Cardiac fibroblast (primary cell): ENCODE measurements at regions not wholly inside any gene's neighbourhood (a gene's known extent, or its start where the extent isn't known, plus 50 kb on each side); places are given as distances from the start of the nearest gene placed in this dataset.

Experiments
- DNase-seq, 2 donors: peaks; one replicate each; pipeline versions ENCODE4 v3.0.0 to v3.0.0-alpha.2; 2010; ENCODE audit warnings: low read depth in 2 of 2
- H3K4me3 ChIP-seq, 2 donors: replicated peaks in 1 of 2; 1 replicate in 1 of 2; 2 replicates in 1 of 2; pipeline ENCODE4 v1.5.1; 2011; ENCODE audit warnings: low read depth in 2 of 2, low read length in 2 of 2, mild to moderate bottlenecking in 2 of 2, moderate library complexity in 1 of 2
- CTCF ChIP-seq: IDR thresholded peaks from one replicate; pipeline ENCODE4 v1.5.1; 2011; ENCODE audit warnings: low read depth, mild to moderate bottlenecking, low read length, inconsistent platforms

- no peak overlapping the region for H3K4me3 ChIP-seq
- no peak for TF ChIP-seq CTCF
- no peak for DNase-seq
Observed at GRCh38 chr11:103581760-103582159, 454.7 kb upstream of the DDI1 start.

GRCh38 chr11:103582351-103582909 is 454.0 kb upstream of the DDI1 start:
- no peak for TF ChIP-seq CTCF
- no peak overlapping the region for H3K4me3 ChIP-seq
- DNase-seq = peak in 1 of 2 donors; percentile 31

GRCh38 chr11:103584021-103584420 is 452.4 kb upstream of the DDI1 start:
- TF ChIP-seq CTCF = no peak
- no peak overlapping the region for H3K4me3 ChIP-seq
- DNase-seq = no peak

GRCh38 chr11:103584720-103585119 is 451.7 kb upstream of the DDI1 start:
- no peak for TF ChIP-seq CTCF

GRCh38 chr11:103585401-103585800 is 451.0 kb upstream of the DDI1 start:
- H3K4me3 ChIP-seq = no peak overlapping the region
- DNase-seq = no peak
- TF ChIP-seq CTCF = no peak

More at GRCh38 chr11:103584720-103585119, 451.7 kb upstream of the DDI1 start:
- DNase-seq = no peak
- H3K4me3 ChIP-seq = no peak overlapping the region

GRCh38 chr11:103585911-103586310 is 450.5 kb upstream of the DDI1 start:
- H3K4me3 ChIP-seq = no peak overlapping the region
- DNase-seq = no peak
- TF ChIP-seq CTCF = no peak

- TF ChIP-seq CTCF = no peak
- DNase-seq = peak in 1 of 2 donors; percentile 41
- no peak overlapping the region for H3K4me3 ChIP-seq
Observed at GRCh38 chr11:103586756-103587155, 449.7 kb upstream of the DDI1 start.
